ENCODE measurements at regions not wholly inside any gene's neighbourhood (a gene's known extent, or its start where the extent isn't known, plus 50 kb on each side); places are given as distances from the start of the nearest gene placed in this dataset.

DNA sequence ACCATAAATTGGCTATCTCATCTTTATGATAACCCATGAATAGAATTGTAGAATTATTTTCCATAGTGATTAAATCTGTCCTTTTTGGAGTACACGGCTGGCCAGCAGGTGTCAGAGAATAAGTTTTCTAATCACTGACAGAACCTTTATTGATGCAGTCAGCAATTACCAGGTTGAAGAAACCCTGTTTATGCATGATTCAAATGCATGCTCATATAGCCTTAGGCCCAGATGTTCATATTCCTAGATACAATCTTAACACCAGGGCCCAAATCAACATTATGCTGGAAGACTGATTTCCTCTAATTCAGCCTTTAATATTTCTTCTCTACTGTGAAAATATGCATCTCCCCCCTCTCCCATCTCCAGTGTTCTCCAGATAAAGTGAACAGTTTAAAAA is 243.5 kb upstream of the DCBLD2 start:
- in situ Hi-C loops (cut with HindIII; ENCODE audit: low sequenced_read_pairs), result no loop called here
- TF ChIP-seq, protein P1, sequence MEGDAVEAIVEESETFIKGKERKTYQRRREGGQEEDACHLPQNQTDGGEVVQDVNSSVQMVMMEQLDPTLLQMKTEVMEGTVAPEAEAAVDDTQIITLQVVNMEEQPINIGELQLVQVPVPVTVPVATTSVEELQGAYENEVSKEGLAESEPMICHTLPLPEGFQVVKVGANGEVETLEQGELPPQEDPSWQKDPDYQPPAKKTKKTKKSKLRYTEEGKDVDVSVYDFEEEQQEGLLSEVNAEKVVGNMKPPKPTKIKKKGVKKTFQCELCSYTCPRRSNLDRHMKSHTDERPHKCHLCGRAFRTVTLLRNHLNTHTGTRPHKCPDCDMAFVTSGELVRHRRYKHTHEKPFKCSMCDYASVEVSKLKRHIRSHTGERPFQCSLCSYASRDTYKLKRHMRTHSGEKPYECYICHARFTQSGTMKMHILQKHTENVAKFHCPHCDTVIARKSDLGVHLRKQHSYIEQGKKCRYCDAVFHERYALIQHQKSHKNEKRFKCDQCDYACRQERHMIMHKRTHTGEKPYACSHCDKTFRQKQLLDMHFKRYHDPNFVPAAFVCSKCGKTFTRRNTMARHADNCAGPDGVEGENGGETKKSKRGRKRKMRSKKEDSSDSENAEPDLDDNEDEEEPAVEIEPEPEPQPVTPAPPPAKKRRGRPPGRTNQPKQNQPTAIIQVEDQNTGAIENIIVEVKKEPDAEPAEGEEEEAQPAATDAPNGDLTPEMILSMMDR (IDR thresholded peaks at IDR 0.05; ENCODE audit: low read depth, low read length), result no peak
- DNase-seq (ENCODE audit: low read depth, low spot score), result no peak
- H3K4me3 ChIP-seq (ENCODE audit: low read depth, low read length), result no peak overlapping the region

DNA sequence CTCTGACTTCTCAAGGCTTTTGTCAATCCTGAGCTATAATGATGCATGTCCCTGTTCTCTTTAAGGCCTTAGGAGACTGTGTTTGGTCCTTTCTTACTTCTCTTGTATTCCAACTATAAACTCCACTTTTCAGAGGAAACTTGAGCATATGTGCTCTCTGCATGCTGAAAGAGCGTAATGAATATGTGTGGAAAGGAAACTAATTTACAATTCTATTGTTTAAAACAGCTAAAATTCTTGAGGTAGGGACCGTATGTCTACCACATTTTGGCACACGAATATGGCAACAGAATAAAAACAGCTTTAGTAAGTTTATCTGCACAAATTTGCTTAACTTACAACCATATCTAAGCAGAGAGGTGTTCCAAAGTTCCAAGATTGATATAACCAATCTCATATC is 242.0 kb upstream of the DCBLD2 start:
- DNase-seq (ENCODE audit: low read depth, low spot score), result no peak

DNA sequence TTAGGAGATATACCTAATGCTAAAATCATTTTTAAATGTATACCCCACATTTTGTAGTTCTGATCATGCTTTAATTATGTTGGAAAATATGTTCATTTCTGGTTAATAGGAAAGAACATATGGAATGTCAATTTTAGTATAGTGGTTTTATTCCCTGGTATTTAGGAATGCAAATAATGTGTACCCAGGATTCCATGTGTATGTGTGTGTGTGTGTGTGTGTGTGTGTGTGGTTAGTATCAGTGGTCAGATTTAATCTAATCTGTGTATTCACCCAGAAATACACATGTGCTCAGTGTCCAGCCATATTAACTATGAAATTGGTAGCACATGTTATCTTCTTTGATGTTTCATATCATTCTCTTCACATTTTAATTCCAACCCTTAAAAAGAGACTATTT is 233.5 kb upstream of the DCBLD2 start:
- DNase-seq (ENCODE audit: low read depth, low spot score), result no peak
- TF ChIP-seq, protein P1 (IDR thresholded peaks at IDR 0.05; ENCODE audit: low read depth, low read length), result no peak
- in situ Hi-C loops (cut with HindIII; ENCODE audit: low sequenced_read_pairs), result no loop called here
- no peak overlapping the region for H3K4me3 ChIP-seq (ENCODE audit: low read depth, low read length)

More for the DNA sequence above, 242.0 kb upstream of the DCBLD2 start:
- in situ Hi-C loops (cut with HindIII; ENCODE audit: low sequenced_read_pairs), result no loop called here
- H3K4me3 ChIP-seq (ENCODE audit: low read depth, low read length), result no peak overlapping the region
- TF ChIP-seq, protein P1 (IDR thresholded peaks at IDR 0.05; ENCODE audit: low read depth, low read length), result no peak

DNA sequence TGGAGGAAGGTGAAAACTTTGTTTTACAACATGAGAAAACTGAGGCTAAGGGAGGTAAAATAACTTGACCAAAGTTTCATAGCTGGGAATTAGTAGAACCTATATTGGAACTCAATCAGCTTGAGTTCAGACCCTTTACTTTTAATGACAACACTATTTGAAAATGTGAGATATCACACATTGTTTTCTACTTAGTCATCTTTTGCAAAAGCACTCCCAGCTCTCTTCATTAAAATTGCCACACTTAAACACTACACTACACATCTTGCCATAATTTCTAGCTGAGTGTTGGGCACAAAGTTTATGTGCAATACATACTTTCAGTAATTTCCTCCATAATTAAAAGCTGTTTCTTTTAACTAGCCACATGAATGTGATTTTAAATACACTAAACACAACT is 230.4 kb upstream of the DCBLD2 start:
- TF ChIP-seq, protein P1 (IDR thresholded peaks at IDR 0.05; ENCODE audit: low read depth, low read length), result no peak
- peak; percentile 38 for DNase-seq (ENCODE audit: low read depth, low spot score)
- H3K4me3 ChIP-seq (ENCODE audit: low read depth, low read length), result no peak overlapping the region
- in situ Hi-C loops (cut with HindIII; ENCODE audit: low sequenced_read_pairs), result no loop called here

DNA sequence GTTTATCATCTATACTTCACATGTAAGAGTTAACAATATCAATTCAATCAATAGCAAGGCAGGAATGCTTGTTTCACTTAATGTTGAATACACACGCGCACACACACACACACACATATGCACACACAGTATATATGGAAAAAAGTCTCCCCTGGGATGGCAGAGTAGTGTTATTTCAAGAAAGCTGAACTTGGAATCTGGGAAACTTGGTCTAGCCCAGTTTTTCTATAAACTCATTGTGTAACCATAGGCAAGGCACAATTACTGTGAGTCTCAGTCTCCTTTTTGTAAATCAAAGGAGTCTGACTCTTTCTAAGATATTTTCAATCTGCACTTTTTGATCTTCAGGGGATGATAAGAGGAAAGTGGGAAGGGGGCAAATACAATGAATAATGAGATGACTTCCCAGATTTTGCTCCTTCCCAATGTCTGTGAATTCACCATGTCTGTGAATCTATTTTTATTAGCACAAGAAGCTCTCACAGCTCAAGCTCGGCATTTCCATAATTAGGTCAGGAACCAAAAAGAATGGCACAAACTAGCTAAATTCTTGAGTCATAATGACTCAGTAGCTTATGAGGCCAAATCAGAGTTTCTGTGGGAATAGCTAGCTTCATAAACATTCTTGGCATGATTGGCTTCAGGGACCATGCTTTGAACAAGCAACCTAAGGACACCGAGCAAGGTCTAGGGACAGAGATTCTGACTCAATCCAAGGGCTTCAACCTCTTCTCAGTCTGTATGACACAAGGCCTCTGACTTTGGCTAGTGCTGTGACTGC is 227.4 kb upstream of the DCBLD2 start:
- DNase-seq (ENCODE audit: low read depth, low spot score), result peak; percentile 96
- TF ChIP-seq, protein P1 (IDR thresholded peaks at IDR 0.05; ENCODE audit: low read depth, low read length), result no peak
- no peak overlapping the region for H3K4me3 ChIP-seq (ENCODE audit: low read depth, low read length)
- in situ Hi-C loops (cut with HindIII; ENCODE audit: low sequenced_read_pairs), result no loop called here

DNA sequence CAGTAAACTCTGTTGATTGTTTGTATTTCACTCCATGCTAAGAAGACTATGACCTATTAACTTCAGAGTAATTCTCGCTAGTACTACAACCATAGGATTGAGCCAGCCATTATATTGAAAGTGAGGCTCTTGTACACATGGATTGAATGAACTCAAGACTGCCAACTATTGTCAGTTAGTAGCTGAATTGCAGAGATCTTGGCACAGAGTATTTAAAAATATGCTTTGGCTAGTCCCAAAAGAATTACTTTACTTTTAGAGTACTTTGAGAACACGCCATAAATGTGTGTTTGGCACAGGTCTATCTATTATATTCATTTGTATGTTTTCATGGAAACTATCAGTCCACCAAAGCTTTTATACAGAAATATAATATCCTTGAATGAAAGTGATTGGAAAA is 226.7 kb upstream of the DCBLD2 start:
- peak; percentile 13 for DNase-seq (ENCODE audit: low read depth, low spot score)
- H3K4me3 ChIP-seq (ENCODE audit: low read depth, low read length), result no peak overlapping the region
- TF ChIP-seq, protein P1 (IDR thresholded peaks at IDR 0.05; ENCODE audit: low read depth, low read length), result no peak
- in situ Hi-C loops (cut with HindIII; ENCODE audit: low sequenced_read_pairs), result no loop called here
